Peyer's patch (tissue), 4 donors: ENCODE measurements at regions not wholly inside any gene's neighbourhood (a gene's known extent, or its start where the extent isn't known, plus 50 kb on each side); places are given as distances from the start of the nearest gene placed in this dataset.

Source experiments
- DNase-seq, 3 donors: peaks; one replicate each; pipeline ENCODE4 v3.0.0-alpha.2; 2017 to 2019
- H3K27ac ChIP-seq, 4 donors: fragments of 200-600 bp; sonication (generic); one replicate each; pipeline ENCODE4 v1.5.1; 2016 to 2019
- H3K27me3 ChIP-seq, 2 donors: fragments of 200-600 bp; sonication (generic); one replicate each; pipeline ENCODE4 v1.5.1; 2019
- H3K36me3 ChIP-seq, 3 donors: fragments of 200-600 bp; sonication (generic); one replicate each; pipeline ENCODE4 v1.5.1; 2016 to 2019
- H3K4me1 ChIP-seq, 4 donors: fragments of 200-600 bp; sonication (generic); one replicate each; pipeline ENCODE4 v1.5.1; 2016 to 2019
- H3K4me3 ChIP-seq, 4 donors: fragments of 200-600 bp; sonication (generic); 1 replicate in 3 of 4; 2 replicates in 1 of 4; pipeline ENCODE4 v1.5.1; 2016 to 2019; ENCODE audit warnings: mild to moderate bottlenecking in 1 of 4
- H3K9me3 ChIP-seq, 4 donors: fragments of 200-600 bp; sonication (generic); one replicate each; pipeline ENCODE4 v1.5.1; 2016 to 2019; ENCODE audit warnings: mild to moderate bottlenecking in 1 of 4
- CTCF ChIP-seq, 6 experiments: fragments of 450-650 bp in 4 of 6; fragments of 200-600 bp in 2 of 6; sonication (generic) in 1 of 6; IDR thresholded peaks; one replicate each; pipeline ENCODE4 v1.5.1; 2017 to 2019; ENCODE audit warnings: antibody characterized with exemption in 6 of 6, mild to moderate bottlenecking in 3 of 6, moderate library complexity in 1 of 6
- POLR2A ChIP-seq, 2 donors: fragments of 450-650 bp; IDR thresholded peaks; one replicate each; pipeline ENCODE4 v1.5.1; 2017; ENCODE audit warnings: antibody characterized with exemption in 2 of 2, mild to moderate bottlenecking in 2 of 2, moderate library complexity in 2 of 2

- no peak overlapping the region for H3K27ac ChIP-seq
- H3K27me3 ChIP-seq: no peaks in the 10 kb centered on the region
- H3K9me3 ChIP-seq: no peaks in the 10 kb centered on the region
- no peak overlapping the region for H3K4me3 ChIP-seq
- DNase-seq: no peak
- no peaks in the 10 kb centered on the region for H3K36me3 ChIP-seq
- TF ChIP-seq POLR2A (IDR thresholded peaks at IDR 0.05) (no peak), CTCF (IDR thresholded peaks at IDR 0.05) (no peak)
- H3K4me1 ChIP-seq: no peaks in the 10 kb centered on the region
Measured at GRCh38 chr1:187281085-187281484, 452.3 kb downstream of the PLA2G4A start.

- Histone ChIP-seq H3K9me3 (no peaks in the 10 kb centered on the region), H3K36me3 (no peaks in the 10 kb centered on the region), H3K4me1 (no peaks in the 10 kb centered on the region), H3K27ac (no peak overlapping the region), H3K27me3 (no peaks in the 10 kb centered on the region), H3K4me3 (no peak overlapping the region)
- DNase-seq: no peak
- TF ChIP-seq POLR2A (IDR thresholded peaks at IDR 0.05) (no peak), CTCF (IDR thresholded peaks at IDR 0.05) (no peak)
Measured at GRCh38 chr1:187283984-187284383, 455.2 kb downstream of the PLA2G4A start.

- H3K27ac ChIP-seq: no peak overlapping the region
- no peak for DNase-seq
- H3K27me3 ChIP-seq: no peaks in the 10 kb centered on the region
- no peak overlapping the region for H3K4me3 ChIP-seq
- TF ChIP-seq CTCF (IDR thresholded peaks at IDR 0.05) (no peak), POLR2A (IDR thresholded peaks at IDR 0.05) (no peak)
- no peaks in the 10 kb centered on the region for H3K4me1 ChIP-seq
- no peaks in the 10 kb centered on the region for H3K36me3 ChIP-seq
- H3K9me3 ChIP-seq: no peaks in the 10 kb centered on the region
Measured at GRCh38 chr1:187294421-187295201, 465.9 kb downstream of the PLA2G4A start.

GRCh38 chr1:187300081-187300480, 471.3 kb downstream of the PLA2G4A start:
- no peaks in the 10 kb centered on the region for H3K27me3 ChIP-seq
- H3K9me3 ChIP-seq: no peaks in the 10 kb centered on the region
- no peaks in the 10 kb centered on the region for H3K4me1 ChIP-seq
- no peak overlapping the region for H3K27ac ChIP-seq
- no peaks in the 10 kb centered on the region for H3K36me3 ChIP-seq
- H3K4me3 ChIP-seq: no peak overlapping the region
- no peak for DNase-seq
- TF ChIP-seq CTCF (IDR thresholded peaks at IDR 0.05): no peak
- no peak for TF ChIP-seq POLR2A (IDR thresholded peaks at IDR 0.05)

GRCh38 chr1:187306710-187307415, 478.1 kb downstream of the PLA2G4A start:
- Histone ChIP-seq H3K36me3 (no peaks in the 10 kb centered on the region), H3K9me3 (no peaks in the 10 kb centered on the region), H3K27ac (no peak overlapping the region), H3K4me3 (no peak overlapping the region), H3K4me1 (no peaks in the 10 kb centered on the region), H3K27me3 (no peaks in the 10 kb centered on the region)
- no peak for DNase-seq
- TF ChIP-seq CTCF (IDR thresholded peaks at IDR 0.05): no peak
- TF ChIP-seq POLR2A (IDR thresholded peaks at IDR 0.05): no peak
